Chondrocyte (in vitro differentiated cells): ENCODE measurements at regions not wholly inside any gene's neighbourhood (a gene's known extent, or its start where the extent isn't known, plus 50 kb on each side); places are given as distances from the start of the nearest gene placed in this dataset.

ENCODE experiments used
- DNase-seq: peaks from one replicate; pipeline ENCODE4 v3.0.0; 2021; ENCODE audit warnings: mixed read lengths, low spot score
- H3K27ac Mint-ChIP-seq: one replicate; pipeline ENCODE4 v1.8.0; 2021; ENCODE audit warnings: mild to moderate bottlenecking, moderate library complexity, mixed read lengths; ENCODE audit not compliant: unreplicated experiment
- H3K27me3 Mint-ChIP-seq: 2 replicates; pipeline ENCODE4 v1.8.0; 2021; ENCODE audit warnings: low read depth, mixed read lengths
- H3K36me3 Mint-ChIP-seq: 2 replicates; pipeline ENCODE4 v1.8.0; 2021; ENCODE audit warnings: low read depth, mixed read lengths
- H3K4me1 Mint-ChIP-seq: 2 replicates; pipeline ENCODE4 v1.8.0; 2021; ENCODE audit warnings: low read depth, mild to moderate bottlenecking, mixed read lengths
- H3K4me3 Mint-ChIP-seq: one replicate; pipeline ENCODE4 v1.8.0; 2021; ENCODE audit warnings: mild to moderate bottlenecking, moderate library complexity, mixed read lengths; ENCODE audit not compliant: unreplicated experiment
- H3K9me3 Mint-ChIP-seq: 2 replicates; pipeline ENCODE4 v1.8.0; 2021; ENCODE audit warnings: low read depth, mixed read lengths
- CTCF ChIP-seq: fragments of 200-600 bp; sonication (generic); IDR thresholded peaks from 2 replicates; pipeline ENCODE4 v1.5.0; 2021; ENCODE audit warnings: antibody characterized with exemption, mild to moderate bottlenecking, moderate library complexity

GRCh38 chr2:19409046-19409445 is 50.6 kb upstream of the OSR1 start:
- Mint-ChIP-seq H3K36me3 (no peaks in the 10 kb centered on the region), H3K27ac (no peak overlapping the region), H3K27me3 (no peaks in the 10 kb centered on the region), H3K9me3 (peaks cover 5% of the 10 kb centered on the region), H3K4me3 (no peak overlapping the region), H3K4me1 (peaks cover 4% of the 10 kb centered on the region)
- no peak for DNase-seq
- TF ChIP-seq CTCF, result no peak

GRCh38 chr2:19408592-19408991 is 50.2 kb upstream of the OSR1 start:
- no peak overlapping the region for H3K4me3 Mint-ChIP-seq
- no peaks in the 10 kb centered on the region for H3K27me3 Mint-ChIP-seq
- H3K27ac Mint-ChIP-seq, result no peak overlapping the region
- peaks cover 4% of the 10 kb centered on the region for H3K4me1 Mint-ChIP-seq
- no peak for TF ChIP-seq CTCF
- H3K9me3 Mint-ChIP-seq, result peaks cover 5% of the 10 kb centered on the region
- no peaks in the 10 kb centered on the region for H3K36me3 Mint-ChIP-seq
- DNase-seq, result no peak
